ENCODE measurements at regions not wholly inside any gene's neighbourhood (a gene's known extent, or its start where the extent isn't known, plus 50 kb on each side); places are given as distances from the start of the nearest gene placed in this dataset.
"Not testable (repeated sequence)": the region's sequence is repeated elsewhere in the genome, so short reads cannot be mapped to it uniquely, and the experiment has no call there.

DNA sequence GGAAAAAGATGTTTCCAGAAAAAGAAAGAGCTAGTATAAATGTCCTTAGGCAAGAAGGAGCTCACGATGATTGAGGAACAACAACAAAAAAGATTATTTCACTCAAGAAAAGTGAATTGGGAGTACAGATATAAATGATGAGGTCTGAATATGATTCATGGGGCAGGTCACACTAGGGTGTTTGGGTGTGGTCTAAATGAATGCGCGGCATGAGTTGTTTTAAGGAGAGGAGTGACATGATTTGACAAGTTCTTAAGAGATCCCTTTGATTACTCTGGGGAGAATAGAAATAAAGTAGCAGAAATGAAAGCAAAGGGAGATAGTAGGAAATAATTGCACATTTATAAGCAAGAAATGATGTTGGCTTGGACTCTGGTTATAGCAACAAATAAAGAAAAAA lies 59.3 kb downstream of the NUTM2D start:
- DNase-seq (ENCODE audit: low read depth in 2 of 2), result not testable (repeated sequence)

DNA sequence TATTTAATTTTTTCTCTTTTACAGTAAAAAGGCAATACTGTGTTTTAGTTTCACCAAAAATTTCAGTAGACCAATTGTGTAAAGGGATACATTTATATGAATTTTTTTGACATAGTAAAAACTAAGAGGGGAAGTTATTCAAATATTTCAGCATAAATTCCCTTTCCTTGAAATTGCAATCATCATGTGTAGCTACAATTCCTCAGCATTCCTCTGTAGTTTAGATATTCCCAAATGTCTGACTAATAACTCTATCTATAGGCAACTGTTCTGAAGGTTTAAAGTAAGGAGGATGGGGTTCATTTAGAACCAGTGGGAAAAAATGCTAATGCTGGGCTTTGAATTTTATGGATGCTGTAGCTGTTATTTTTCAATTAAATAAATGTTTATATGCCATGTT lies 65.1 kb downstream of the NUTM2D start:
- peak; percentile 10 to 16 for DNase-seq (ENCODE audit: low read depth in 2 of 2)

DNA sequence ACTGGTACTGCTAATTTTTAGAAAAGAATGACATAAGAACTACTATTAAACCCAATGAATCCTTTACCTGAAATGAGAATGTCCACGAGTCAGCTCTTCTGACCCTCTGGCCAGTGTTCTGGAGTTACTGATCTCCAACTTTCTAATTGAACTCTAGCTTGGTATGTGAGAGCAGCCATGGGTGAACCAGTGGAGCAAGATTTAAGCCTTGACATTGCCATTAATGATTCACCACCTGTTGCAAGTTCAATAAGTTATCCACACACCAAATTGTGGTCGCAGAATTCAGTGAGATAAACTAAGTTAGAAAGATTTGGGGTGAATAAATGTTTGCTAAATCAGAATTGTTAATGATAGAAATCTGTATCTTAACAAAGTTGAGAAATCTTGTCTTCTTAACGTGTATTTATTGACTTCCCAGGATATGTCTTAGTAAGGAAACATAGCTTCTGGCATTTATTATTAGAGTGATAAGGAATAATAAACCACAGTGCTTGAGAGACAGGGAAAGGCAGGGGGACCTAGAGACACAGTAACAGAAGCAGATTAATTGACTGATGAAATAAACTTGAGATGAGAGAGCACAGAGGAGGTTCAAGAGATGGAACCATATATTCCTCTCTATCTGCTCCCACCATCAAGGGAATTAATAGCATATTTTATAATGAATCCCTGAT lies 67.3 kb downstream of the NUTM2D start:
- not testable (repeated sequence) for DNase-seq (ENCODE audit: low read depth in 2 of 2)

DNA sequence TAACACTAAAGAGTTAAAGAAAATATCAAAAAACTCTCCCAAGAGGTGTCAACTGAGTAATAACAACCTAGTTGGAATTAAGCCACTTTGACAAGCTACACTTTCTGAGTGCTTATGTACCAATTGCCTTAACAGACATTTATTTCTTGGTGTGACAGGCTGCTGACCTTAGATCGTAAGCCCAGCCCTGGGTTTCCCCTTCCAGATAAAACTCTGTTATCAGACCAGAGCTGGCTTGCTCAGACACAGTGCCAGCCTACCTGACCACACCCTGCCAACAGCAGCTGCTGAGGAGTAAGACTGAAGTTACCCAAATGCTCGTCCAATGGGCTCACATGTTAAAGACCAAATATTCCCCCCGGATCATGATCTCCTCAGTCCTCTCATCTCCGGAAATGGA lies 70.9 kb upstream of the MINPP1 start:
- not testable (repeated sequence) for DNase-seq (ENCODE audit: low read depth in 2 of 2)

DNA sequence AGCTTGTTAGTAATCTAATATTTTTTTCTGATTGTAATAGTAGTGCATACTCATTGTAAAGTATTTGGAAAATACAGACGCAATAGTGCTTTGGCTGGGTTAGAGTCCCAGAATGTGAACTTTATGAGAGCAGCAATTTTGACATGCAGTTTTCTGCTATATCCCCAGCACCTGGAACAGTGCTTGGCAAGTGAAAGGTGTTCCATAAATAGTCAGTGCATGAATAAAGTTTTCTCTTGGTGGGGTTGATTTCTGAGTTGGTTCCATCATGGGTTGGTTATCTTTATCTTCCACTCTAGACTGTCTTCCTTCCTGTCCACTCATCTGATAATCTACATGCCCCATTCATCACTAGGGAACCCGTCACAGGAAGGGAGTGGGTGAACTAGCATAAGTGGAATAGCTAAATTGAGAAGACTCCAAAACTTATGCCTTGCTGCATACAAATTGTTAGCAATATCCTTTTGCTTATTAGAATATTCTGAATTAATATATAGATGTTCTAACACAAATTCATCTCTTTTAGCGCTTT lies 69.3 kb upstream of the MINPP1 start:
- DNase-seq (ENCODE audit: low read depth in 2 of 2), result not testable (repeated sequence)

DNA sequence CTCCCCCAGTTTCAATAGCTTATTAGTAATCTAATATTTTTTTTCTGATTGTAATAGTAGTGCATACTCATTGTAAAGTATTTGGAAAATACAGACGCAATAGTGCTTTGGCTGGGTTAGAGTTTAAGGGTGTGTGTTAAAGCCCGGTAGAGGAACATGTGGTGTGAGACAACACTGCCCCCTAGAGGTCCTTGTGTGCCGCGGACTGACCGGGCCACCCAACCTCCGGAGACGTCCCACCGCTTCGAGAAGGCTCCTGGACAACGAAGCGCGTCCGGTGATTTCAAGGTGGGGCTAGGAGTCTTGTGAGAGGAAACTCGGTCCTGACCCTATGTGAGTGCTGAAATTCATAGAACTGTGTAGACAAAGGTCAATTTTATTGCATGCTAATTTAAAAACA lies 68.6 kb upstream of the MINPP1 start:
- DNase-seq (ENCODE audit: low read depth in 2 of 2), result not testable (repeated sequence)

DNA sequence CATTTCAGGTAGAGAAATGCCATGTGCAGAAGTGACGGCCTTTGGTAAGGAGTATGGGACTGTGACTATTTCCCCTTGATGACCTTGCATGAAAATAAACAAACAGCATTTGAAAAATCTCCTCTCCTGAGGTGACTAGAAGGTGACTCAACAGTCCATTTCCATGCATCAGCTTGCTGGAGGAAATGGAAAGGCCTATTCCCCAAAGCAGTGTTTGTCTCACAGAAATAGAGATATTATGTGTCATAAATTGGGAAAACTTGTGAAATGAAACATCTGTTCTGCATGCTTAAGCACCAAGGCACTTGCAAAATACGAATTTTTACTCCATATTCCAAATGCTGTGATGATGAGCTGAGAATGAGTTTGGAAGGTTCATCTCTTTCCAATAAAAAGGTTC lies 67.2 kb upstream of the MINPP1 start:
- peak; percentile 0 to 1 for DNase-seq (ENCODE audit: low read depth in 2 of 2)
